GM12873 (cell line): ENCODE measurements at regions not wholly inside any gene's neighbourhood (a gene's known extent, or its start where the extent isn't known, plus 50 kb on each side); places are given as distances from the start of the nearest gene placed in this dataset.

Experiments
- CTCF ChIP-seq: IDR thresholded peaks from 2 replicates; pipeline ENCODE4 v1.5.1; 2012; ENCODE audit warnings: low read depth, mild to moderate bottlenecking, moderate library complexity, low read length, control low read depth; ENCODE audit not compliant: insufficient read depth; ENCODE audit errors: missing control alignments

GRCh38 chr9:96183751-96184150 lies 118.2 kb downstream of the HSD17B3 start:
- TF ChIP-seq CTCF, result no peak

- no peak for TF ChIP-seq CTCF
Measured at GRCh38 chr9:96178153-96178552, 123.8 kb downstream of the HSD17B3 start.

GRCh38 chr9:96177719-96178028 lies 124.3 kb downstream of the HSD17B3 start:
- TF ChIP-seq CTCF, result no peak

GRCh38 chr9:96177005-96177718 lies 124.8 kb downstream of the HSD17B3 start:
- TF ChIP-seq CTCF, result no peak

- TF ChIP-seq CTCF, result no peak
Measured at GRCh38 chr9:96175796-96176195, 126.2 kb downstream of the HSD17B3 start.

- TF ChIP-seq CTCF, result no peak
Measured at GRCh38 chr9:96175001-96175400, 127.0 kb downstream of the HSD17B3 start.

- no peak for TF ChIP-seq CTCF
Measured at GRCh38 chr9:96174371-96174770, 127.6 kb downstream of the HSD17B3 start.
